ENCODE measurements at regions not wholly inside any gene's neighbourhood (a gene's known extent, or its start where the extent isn't known, plus 50 kb on each side); places are given as distances from the start of the nearest gene placed in this dataset.

- H4K20me1 ChIP-seq (replicated peaks; ENCODE audit: control insufficient read depth, extremely low read depth, insufficient read depth, low read length), result no peaks in the 10 kb centered on the region
- CTCF ChIA-PET, result no interaction called here
- H3K9me3 ChIP-seq (replicated peaks; ENCODE audit: control insufficient read depth, insufficient read depth, low read length), result no peaks in the 10 kb centered on the region
- DNase-seq (ENCODE audit: low read depth, low spot score) (no peak), FAIRE-seq (no peak)
- POLR2A ChIA-PET, result no interaction called here
- TF ChIP-seq, protein P1, sequence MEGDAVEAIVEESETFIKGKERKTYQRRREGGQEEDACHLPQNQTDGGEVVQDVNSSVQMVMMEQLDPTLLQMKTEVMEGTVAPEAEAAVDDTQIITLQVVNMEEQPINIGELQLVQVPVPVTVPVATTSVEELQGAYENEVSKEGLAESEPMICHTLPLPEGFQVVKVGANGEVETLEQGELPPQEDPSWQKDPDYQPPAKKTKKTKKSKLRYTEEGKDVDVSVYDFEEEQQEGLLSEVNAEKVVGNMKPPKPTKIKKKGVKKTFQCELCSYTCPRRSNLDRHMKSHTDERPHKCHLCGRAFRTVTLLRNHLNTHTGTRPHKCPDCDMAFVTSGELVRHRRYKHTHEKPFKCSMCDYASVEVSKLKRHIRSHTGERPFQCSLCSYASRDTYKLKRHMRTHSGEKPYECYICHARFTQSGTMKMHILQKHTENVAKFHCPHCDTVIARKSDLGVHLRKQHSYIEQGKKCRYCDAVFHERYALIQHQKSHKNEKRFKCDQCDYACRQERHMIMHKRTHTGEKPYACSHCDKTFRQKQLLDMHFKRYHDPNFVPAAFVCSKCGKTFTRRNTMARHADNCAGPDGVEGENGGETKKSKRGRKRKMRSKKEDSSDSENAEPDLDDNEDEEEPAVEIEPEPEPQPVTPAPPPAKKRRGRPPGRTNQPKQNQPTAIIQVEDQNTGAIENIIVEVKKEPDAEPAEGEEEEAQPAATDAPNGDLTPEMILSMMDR (IDR thresholded peaks at IDR 0.05; ENCODE audit: extremely low read depth in 1 of 2, insufficient read depth in 1 of 2, low read depth in 1 of 2, low read length in 2 of 2), result no peak
- TF ChIP-seq FOS (IDR thresholded peaks at IDR 0.05; ENCODE audit: borderline replicate concordance, insufficient read depth, low read length), result no peak
- TF ChIP-seq GATA2 (IDR thresholded peaks at IDR 0.05; ENCODE audit: insufficient read depth, insufficient read length, low read depth, low read length), result no peak
- TF ChIP-seq POLR2AphosphoS5 (IDR thresholded peaks at IDR 0.05; ENCODE audit: insufficient read depth, low read depth, low read length), result no peak
- no peak overlapping the region for H3K27ac ChIP-seq (ENCODE audit: insufficient read depth, low read depth, low read length)
- BruUV-seq (replicated peaks), result no TSS peak
- no peak overlapping the region for H3K4me2 ChIP-seq (ENCODE audit: insufficient read depth, low read length)
- H3K4me3 ChIP-seq (replicated peaks in 1 of 3; ENCODE audit: insufficient read depth in 1 of 3, low read depth in 1 of 3, low read length in 3 of 3), result no peak overlapping the region
- H3K36me3 ChIP-seq (ENCODE audit: control insufficient read depth in 2 of 2, extremely low read depth in 1 of 2, insufficient read depth in 2 of 2, low read length in 2 of 2), result no peaks in the 10 kb centered on the region
- H2AFZ ChIP-seq (ENCODE audit: low read depth, low read length), result no peak overlapping the region
- dilution Hi-C loops (cut with MboI; ENCODE audit: extremely low pct_ligation_motif_present, low sequenced_read_pairs) (no loop called here), intact Hi-C loops (cut with micrococcal nuclease) (no loop called here)
- no peaks in the 10 kb centered on the region for H3K4me1 ChIP-seq (ENCODE audit: control insufficient read depth, extremely low read depth, insufficient read depth, low read length)
- no peaks in the 10 kb centered on the region for H3K9me1 ChIP-seq (replicated peaks; ENCODE audit: control insufficient read depth, extremely low read depth, insufficient read depth, low read length)
- H3K9ac ChIP-seq (replicated peaks; ENCODE audit: extremely low read depth, insufficient read depth, low read length), result no peak overlapping the region
- no peaks in the 10 kb centered on the region for H3K27me3 ChIP-seq (ENCODE audit: control insufficient read depth in 2 of 2, insufficient read depth in 2 of 2, low read length in 2 of 2)
- no peaks in the 10 kb centered on the region for H3K79me2 ChIP-seq (ENCODE audit: control insufficient read depth, insufficient read depth, low read length)
Observed at GRCh38 chr6:103002282-103002681, 1608.8 kb downstream of the GRIK2 start.

DNA sequence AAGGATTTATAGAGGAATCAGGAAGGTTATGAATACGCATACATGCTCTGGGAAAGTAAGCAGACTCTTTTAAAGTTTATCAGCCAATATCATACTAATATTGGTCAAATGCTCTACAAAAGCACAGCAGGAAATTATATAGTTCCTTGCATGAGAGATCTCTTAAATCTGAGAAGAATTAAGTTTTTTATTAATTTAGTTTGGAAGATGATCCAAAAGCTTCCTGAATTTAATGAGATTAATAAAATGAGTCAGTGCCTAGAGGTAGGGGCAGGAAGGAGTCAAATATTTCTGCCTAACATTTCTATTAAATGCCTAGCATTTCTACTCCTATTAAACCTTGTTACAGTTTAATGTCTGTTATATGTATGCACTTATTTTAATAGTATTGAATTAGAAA lies 1608.2 kb downstream of the GRIK2 start:
- Histone ChIP-seq H4K20me1 (replicated peaks; ENCODE audit: control insufficient read depth, extremely low read depth, insufficient read depth, low read length) (no peaks in the 10 kb centered on the region), H3K4me1 (ENCODE audit: control insufficient read depth, extremely low read depth, insufficient read depth, low read length) (no peaks in the 10 kb centered on the region), H3K79me2 (ENCODE audit: control insufficient read depth, insufficient read depth, low read length) (no peaks in the 10 kb centered on the region), H3K36me3 (ENCODE audit: control insufficient read depth in 2 of 2, extremely low read depth in 1 of 2, insufficient read depth in 2 of 2, low read length in 2 of 2) (no peaks in the 10 kb centered on the region), H3K9me1 (replicated peaks; ENCODE audit: control insufficient read depth, extremely low read depth, insufficient read depth, low read length) (no peaks in the 10 kb centered on the region), H3K27ac (ENCODE audit: insufficient read depth, low read depth, low read length) (no peak overlapping the region), H3K27me3 (ENCODE audit: control insufficient read depth in 2 of 2, insufficient read depth in 2 of 2, low read length in 2 of 2) (no peaks in the 10 kb centered on the region), H3K4me3 (replicated peaks in 1 of 3; ENCODE audit: insufficient read depth in 1 of 3, low read depth in 1 of 3, low read length in 3 of 3) (no peak overlapping the region), H3K9ac (replicated peaks; ENCODE audit: extremely low read depth, insufficient read depth, low read length) (no peak overlapping the region), H2AFZ (ENCODE audit: low read depth, low read length) (no peak overlapping the region), H3K4me2 (ENCODE audit: insufficient read depth, low read length) (no peak overlapping the region), H3K9me3 (replicated peaks; ENCODE audit: control insufficient read depth, insufficient read depth, low read length) (no peaks in the 10 kb centered on the region)
- CTCF ChIA-PET, result no interaction called here
- intact Hi-C loops (cut with micrococcal nuclease) (no loop called here), dilution Hi-C loops (cut with MboI; ENCODE audit: extremely low pct_ligation_motif_present, low sequenced_read_pairs) (no loop called here)
- TF ChIP-seq EZH2 (IDR thresholded peaks at IDR 0.05; ENCODE audit: borderline replicate concordance, low read depth, low read length, severe bottlenecking) (no peak), FOS (IDR thresholded peaks at IDR 0.05; ENCODE audit: borderline replicate concordance, insufficient read depth, low read length) (no peak), POLR2AphosphoS5 (IDR thresholded peaks at IDR 0.05; ENCODE audit: insufficient read depth, low read depth, low read length) (no peak), JUN (IDR thresholded peaks at IDR 0.05; ENCODE audit: borderline replicate concordance, insufficient read depth, insufficient read length, low read depth) (no peak), MYC (IDR thresholded peaks at IDR 0.05; ENCODE audit: low read depth, low read length) (no peak), POLR2A (IDR thresholded peaks at IDR 0.05; ENCODE audit: low read depth, low read length) (no peak), GATA2 (IDR thresholded peaks at IDR 0.05; ENCODE audit: insufficient read depth, insufficient read length, low read depth, low read length) (no peak), MAX (IDR thresholded peaks at IDR 0.05; ENCODE audit: insufficient read depth, insufficient read length) (no peak)
- TF ChIP-seq, protein P1 (IDR thresholded peaks at IDR 0.05; ENCODE audit: extremely low read depth in 1 of 2, insufficient read depth in 1 of 2, low read depth in 1 of 2, low read length in 2 of 2), result no peak
- no TSS peak for BruUV-seq (replicated peaks)
- POLR2A ChIA-PET, result no interaction called here
- DNase-seq (ENCODE audit: low read depth, low spot score), result no peak
- no peak for FAIRE-seq

Measured in endothelial cell of umbilical vein (primary cell).